Islet precursor cell (in vitro differentiated cells): ENCODE measurements at regions not wholly inside any gene's neighbourhood (a gene's known extent, or its start where the extent isn't known, plus 50 kb on each side); places are given as distances from the start of the nearest gene placed in this dataset.

Experiments
- DNase-seq: peaks from one replicate; pipeline ENCODE4 v3.0.0-alpha.2; 2018

- no peak for DNase-seq
Measured at GRCh38 chr2:193806088-193806774, 1611.5 kb upstream of the TMEFF2 start.

GRCh38 chr2:193796847-193797246 lies 1602.1 kb upstream of the TMEFF2 start:
- DNase-seq: no peak

- DNase-seq: no peak
Measured at GRCh38 chr2:193793914-193794313, 1599.2 kb upstream of the TMEFF2 start.

- DNase-seq: no peak
Measured at GRCh38 chr2:193783681-193784080, 1588.9 kb upstream of the TMEFF2 start.

GRCh38 chr2:193778293-193778692 lies 1583.6 kb upstream of the TMEFF2 start:
- DNase-seq: no peak

- no peak for DNase-seq
Measured at GRCh38 chr2:193776988-193777387, 1582.3 kb upstream of the TMEFF2 start.

- DNase-seq: no peak
Measured at GRCh38 chr2:193774166-193774565, 1579.4 kb upstream of the TMEFF2 start.

GRCh38 chr2:193751299-193751698 lies 1556.6 kb upstream of the TMEFF2 start:
- no peak for DNase-seq

GRCh38 chr2:193749485-193749884 lies 1554.8 kb upstream of the TMEFF2 start:
- no peak for DNase-seq

- no peak for DNase-seq
Measured at GRCh38 chr2:193743089-193743488, 1548.4 kb upstream of the TMEFF2 start.

GRCh38 chr2:193738892-193739291 lies 1544.2 kb upstream of the TMEFF2 start:
- DNase-seq: no peak

- DNase-seq: no peak
Measured at GRCh38 chr2:193712912-193713311, 1518.2 kb upstream of the TMEFF2 start.

- DNase-seq: no peak
Measured at GRCh38 chr2:193703411-193703810, 1508.7 kb upstream of the TMEFF2 start.

- DNase-seq: no peak
Measured at GRCh38 chr2:193701484-193701883, 1506.8 kb upstream of the TMEFF2 start.

GRCh38 chr2:193695367-193695766 lies 1500.6 kb upstream of the TMEFF2 start:
- DNase-seq: no peak

GRCh38 chr2:193693758-193694157 lies 1499.0 kb upstream of the TMEFF2 start:
- DNase-seq: no peak

- DNase-seq: no peak
Measured at GRCh38 chr2:193690572-193690971, 1495.8 kb upstream of the TMEFF2 start.

- no peak for DNase-seq
Measured at GRCh38 chr2:193687195-193687594, 1492.5 kb upstream of the TMEFF2 start.

- no peak for DNase-seq
Measured at GRCh38 chr2:193679847-193680246, 1485.1 kb upstream of the TMEFF2 start.

GRCh38 chr2:193670478-193670877 lies 1475.7 kb upstream of the TMEFF2 start:
- no peak for DNase-seq

- DNase-seq: no peak
Measured at GRCh38 chr2:193668557-193669323, 1474.0 kb upstream of the TMEFF2 start.

- DNase-seq: no peak
Measured at GRCh38 chr2:193627927-193628272, 1433.2 kb upstream of the TMEFF2 start.

- no peak for DNase-seq
Measured at GRCh38 chr2:193627187-193627926, 1432.6 kb upstream of the TMEFF2 start.

- DNase-seq: no peak
Measured at GRCh38 chr2:193608451-193608850, 1413.7 kb upstream of the TMEFF2 start.
